NOMO-1 treated with dmso at 0.1 percent for 144 hours (cell line): ENCODE measurements at regions not wholly inside any gene's neighbourhood (a gene's known extent, or its start where the extent isn't known, plus 50 kb on each side); places are given as distances from the start of the nearest gene placed in this dataset.

ENCODE experiments used
- DNase-seq: peaks from one replicate; lab custom pipeline; 2025; ENCODE audit not compliant: unreplicated experiment; lab: John Stamatoyannopoulos, UW

GRCh38 chr4:27181693-27182092, 321.1 kb downstream of the STIM2 start:
- DNase-seq: no peak

GRCh38 chr4:27182211-27182610, 321.6 kb downstream of the STIM2 start:
- no peak for DNase-seq

- no peak for DNase-seq
Measured at GRCh38 chr4:27184508-27185155, 324.0 kb downstream of the STIM2 start.

GRCh38 chr4:27186710-27187109, 326.1 kb downstream of the STIM2 start:
- no peak for DNase-seq

- DNase-seq: no peak
Measured at GRCh38 chr4:27187786-27188185, 327.1 kb downstream of the STIM2 start.

- DNase-seq: no peak
Measured at GRCh38 chr4:27189683-27190082, 329.0 kb downstream of the STIM2 start.

- DNase-seq: no peak
Measured at GRCh38 chr4:27191592-27191991, 331.0 kb downstream of the STIM2 start.

GRCh38 chr4:27194599-27195176, 334.0 kb downstream of the STIM2 start:
- no peak for DNase-seq

GRCh38 chr4:27198246-27198645, 337.6 kb downstream of the STIM2 start:
- DNase-seq: no peak

- no peak for DNase-seq
Measured at GRCh38 chr4:27198971-27199370, 338.3 kb downstream of the STIM2 start.

GRCh38 chr4:27206009-27206408, 345.4 kb downstream of the STIM2 start:
- DNase-seq: no peak

GRCh38 chr4:27210956-27211355, 350.3 kb downstream of the STIM2 start:
- DNase-seq: no peak

GRCh38 chr4:27214010-27214409, 353.4 kb downstream of the STIM2 start:
- DNase-seq: no peak

GRCh38 chr4:27215220-27215826, 354.7 kb downstream of the STIM2 start:
- no peak for DNase-seq

GRCh38 chr4:27217261-27217769, 356.7 kb downstream of the STIM2 start:
- no peak for DNase-seq

- DNase-seq: no peak
Measured at GRCh38 chr4:27218013-27218412, 357.4 kb downstream of the STIM2 start.

GRCh38 chr4:27223326-27223725, 362.7 kb downstream of the STIM2 start:
- no peak for DNase-seq

GRCh38 chr4:27233531-27233930, 372.9 kb downstream of the STIM2 start:
- no peak for DNase-seq

- no peak for DNase-seq
Measured at GRCh38 chr4:27234306-27234899, 373.8 kb downstream of the STIM2 start.

GRCh38 chr4:27239641-27240040, 379.0 kb downstream of the STIM2 start:
- no peak for DNase-seq

- no peak for DNase-seq
Measured at GRCh38 chr4:27242217-27242616, 381.6 kb downstream of the STIM2 start.

GRCh38 chr4:27245216-27245615, 384.6 kb downstream of the STIM2 start:
- DNase-seq: no peak
